Vagina (tissue), 2 donors: ENCODE measurements at regions not wholly inside any gene's neighbourhood (a gene's known extent, or its start where the extent isn't known, plus 50 kb on each side); places are given as distances from the start of the nearest gene placed in this dataset.

Source experiments
- DNase-seq, 2 donors: peaks; one replicate each; pipeline ENCODE4 v3.0.0-alpha.2; 2017; ENCODE audit errors: extremely low spot score in 2 of 2
- H3K27ac ChIP-seq: fragments of 200-600 bp; sonication (generic); one replicate; pipeline ENCODE4 v1.5.1; 2019
- H3K27me3 ChIP-seq: fragments of 200-600 bp; sonication (generic); one replicate; pipeline ENCODE4 v1.5.1; 2019
- H3K36me3 ChIP-seq, 2 donors: fragments of 200-600 bp; sonication (generic); one replicate each; pipeline ENCODE4 v1.5.1; 2017 to 2019
- H3K4me1 ChIP-seq: fragments of 200-600 bp; sonication (generic); one replicate; pipeline ENCODE4 v1.5.1; 2019
- H3K4me3 ChIP-seq, 2 donors: fragments of 200-600 bp; sonication (generic); 1 replicate in 1 of 2; 2 replicates in 1 of 2; pipeline ENCODE4 v1.5.1; 2016 to 2019
- H3K9me3 ChIP-seq: fragments of 200-600 bp; sonication (generic); one replicate; pipeline ENCODE4 v1.5.1; 2019
- POLR2A ChIP-seq, 2 donors: fragments of 450-650 bp; IDR thresholded peaks; one replicate each; pipeline ENCODE4 v1.6.1; 2017; ENCODE audit warnings: antibody characterized with exemption in 2 of 2, mild to moderate bottlenecking in 2 of 2, moderate library complexity in 2 of 2
- POLR2AphosphoS5 ChIP-seq, 2 donors: sonication (generic); formaldehyde crosslinking; IDR thresholded peaks; one replicate each; pipeline ENCODE4 v1.9.0; 2017; ENCODE audit warnings: antibody characterized with exemption in 2 of 2, mild to moderate bottlenecking in 2 of 2, low read depth in 1 of 2; ENCODE audit not compliant: insufficient read depth in 1 of 2
- intact Hi-C: fragments of 100-400 bp; cut with DNase I; formaldehyde crosslinking; loops from one replicate; pipeline ENCODE4 v1.15.1; 2023
- TF ChIP-seq, protein P1 (sequence below), 3 experiments: fragments of 450-650 bp in 2 of 3; fragments of 200-600 bp in 1 of 3; sonication (generic) in 1 of 3; IDR thresholded peaks; one replicate each; pipeline ENCODE4 v1.5.1; 2017 to 2019; ENCODE audit warnings: antibody characterized with exemption in 3 of 3, mild to moderate bottlenecking in 2 of 3, moderate library complexity in 2 of 3

DNA sequence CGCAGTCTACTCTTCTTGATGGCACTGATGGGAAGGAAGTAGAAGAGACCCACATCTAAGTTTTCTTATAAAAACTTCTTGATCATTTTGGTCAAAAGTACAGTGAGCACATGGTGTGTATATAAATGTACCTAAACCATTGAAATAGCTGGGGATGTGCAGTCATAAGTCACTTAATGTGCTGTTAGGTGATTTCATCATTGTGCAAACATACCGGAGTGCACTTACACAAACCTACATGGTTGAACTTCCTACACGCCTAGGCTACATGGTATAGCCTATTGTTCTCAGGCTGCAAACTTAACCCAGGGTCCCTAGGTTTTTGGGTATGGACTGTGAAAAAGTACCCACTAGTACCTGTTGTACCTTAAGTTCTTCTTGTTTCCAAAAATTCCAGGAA, 123.3 kb upstream of the ZNF438 start:
- DNase-seq, result no peak
- intact Hi-C loops, result no loop called here
- Histone ChIP-seq H3K36me3 (no peaks in the 10 kb centered on the region), H3K4me1 (peaks cover 14% of the 10 kb centered on the region), H3K4me3 (no peak overlapping the region), H3K27ac (no peak overlapping the region), H3K9me3 (no peaks in the 10 kb centered on the region), H3K27me3 (no peaks in the 10 kb centered on the region)
- no peak for TF ChIP-seq POLR2AphosphoS5 (IDR thresholded peaks at IDR 0.05; ENCODE audit: insufficient read depth in 1 of 2, low read depth in 1 of 2)

DNA sequence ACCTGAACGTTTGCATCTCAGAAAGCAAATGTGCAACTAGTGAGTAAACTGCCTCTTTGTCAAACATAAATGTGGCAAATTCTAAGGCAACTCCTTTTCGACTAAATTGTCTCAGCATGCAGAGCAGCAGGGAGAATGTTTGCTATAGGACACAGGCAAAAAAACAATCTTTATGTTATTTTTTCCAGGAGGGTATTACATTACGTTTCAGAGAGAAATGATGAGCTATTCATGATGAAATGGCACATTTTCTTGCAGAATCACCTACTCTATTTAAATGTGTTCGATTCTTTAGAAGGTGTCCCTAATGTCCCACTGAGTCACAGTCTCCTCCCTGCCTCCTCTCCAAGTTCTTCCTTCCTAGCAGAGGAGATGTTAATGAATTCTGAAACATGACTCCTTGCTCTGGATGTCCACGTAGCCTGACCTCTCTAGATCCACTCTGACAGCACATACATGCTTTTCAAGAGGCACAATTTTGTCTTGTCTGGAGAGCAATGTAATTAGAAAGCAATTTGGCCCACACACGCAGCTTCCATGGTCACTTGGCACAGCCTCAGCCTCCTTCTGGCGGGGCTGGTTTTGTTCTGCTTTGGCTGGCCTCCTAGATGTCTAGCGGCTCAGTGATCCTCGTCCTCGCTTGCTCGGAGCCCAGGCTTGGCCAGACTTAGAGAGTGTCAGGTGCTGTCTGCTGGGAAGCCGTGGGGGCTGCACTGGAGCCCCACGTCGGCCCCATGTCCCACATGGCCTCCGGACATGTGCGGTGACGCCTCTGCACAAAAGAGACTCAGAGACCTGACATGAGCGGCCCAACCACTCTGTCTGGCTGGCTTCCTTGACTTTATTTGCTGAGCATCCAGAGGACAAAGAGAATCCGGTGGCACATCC, 125.7 kb upstream of the ZNF438 start:
- Histone ChIP-seq H3K4me1 (peaks cover 14% of the 10 kb centered on the region), H3K4me3 (no peak overlapping the region)

DNA sequence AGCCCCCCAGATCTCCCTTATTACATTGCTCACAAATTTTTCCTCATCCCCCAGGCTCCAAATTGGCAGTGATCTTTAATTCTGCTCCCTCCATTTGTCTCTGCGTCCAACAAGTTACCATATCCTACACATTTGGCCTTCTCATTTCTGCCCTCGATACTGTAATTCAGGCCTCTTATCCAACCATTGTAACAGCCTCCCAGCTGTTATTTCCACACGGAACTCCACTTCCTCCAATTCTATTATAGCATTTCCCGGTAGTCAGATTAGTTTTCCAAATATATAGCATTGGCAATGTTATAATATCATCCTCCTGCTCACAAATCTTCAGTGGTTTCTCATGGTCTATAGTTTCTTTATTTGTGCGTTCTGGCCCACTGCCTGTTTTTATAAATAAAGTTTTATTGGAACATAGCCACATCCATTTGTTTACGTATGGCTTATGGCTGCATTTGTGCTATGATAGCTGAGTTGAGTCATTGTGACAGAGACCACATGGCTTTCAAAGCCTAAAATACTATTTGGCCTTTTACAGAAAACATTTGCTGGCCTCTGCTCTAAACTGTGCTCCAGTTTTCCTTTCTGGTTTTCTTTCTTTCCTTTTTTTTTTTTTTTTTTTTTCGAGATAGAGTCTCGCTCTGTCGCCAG, 126.5 kb upstream of the ZNF438 start:
- H3K4me3 ChIP-seq, result no peak overlapping the region
- no peaks in the 10 kb centered on the region for H3K9me3 ChIP-seq
- no peaks in the 10 kb centered on the region for H3K27me3 ChIP-seq
- intact Hi-C loops, result no loop called here
- H3K4me1 ChIP-seq, result peaks cover 14% of the 10 kb centered on the region
- H3K36me3 ChIP-seq, result no peaks in the 10 kb centered on the region
- peak overlapping the region; percentile 61 for H3K27ac ChIP-seq
- no peak for DNase-seq
- TF ChIP-seq, protein P1, sequence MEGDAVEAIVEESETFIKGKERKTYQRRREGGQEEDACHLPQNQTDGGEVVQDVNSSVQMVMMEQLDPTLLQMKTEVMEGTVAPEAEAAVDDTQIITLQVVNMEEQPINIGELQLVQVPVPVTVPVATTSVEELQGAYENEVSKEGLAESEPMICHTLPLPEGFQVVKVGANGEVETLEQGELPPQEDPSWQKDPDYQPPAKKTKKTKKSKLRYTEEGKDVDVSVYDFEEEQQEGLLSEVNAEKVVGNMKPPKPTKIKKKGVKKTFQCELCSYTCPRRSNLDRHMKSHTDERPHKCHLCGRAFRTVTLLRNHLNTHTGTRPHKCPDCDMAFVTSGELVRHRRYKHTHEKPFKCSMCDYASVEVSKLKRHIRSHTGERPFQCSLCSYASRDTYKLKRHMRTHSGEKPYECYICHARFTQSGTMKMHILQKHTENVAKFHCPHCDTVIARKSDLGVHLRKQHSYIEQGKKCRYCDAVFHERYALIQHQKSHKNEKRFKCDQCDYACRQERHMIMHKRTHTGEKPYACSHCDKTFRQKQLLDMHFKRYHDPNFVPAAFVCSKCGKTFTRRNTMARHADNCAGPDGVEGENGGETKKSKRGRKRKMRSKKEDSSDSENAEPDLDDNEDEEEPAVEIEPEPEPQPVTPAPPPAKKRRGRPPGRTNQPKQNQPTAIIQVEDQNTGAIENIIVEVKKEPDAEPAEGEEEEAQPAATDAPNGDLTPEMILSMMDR (IDR thresholded peaks at IDR 0.05), result no peak
- TF ChIP-seq POLR2AphosphoS5 (IDR thresholded peaks at IDR 0.05; ENCODE audit: insufficient read depth in 1 of 2, low read depth in 1 of 2) (no peak), POLR2A (IDR thresholded peaks at IDR 0.05) (no peak)

More for the DNA sequence above, 125.7 kb upstream of the ZNF438 start:
- DNase-seq, result no peak
- TF ChIP-seq, protein P1 (IDR thresholded peaks at IDR 0.05), result no peak
- TF ChIP-seq POLR2AphosphoS5 (IDR thresholded peaks at IDR 0.05; ENCODE audit: insufficient read depth in 1 of 2, low read depth in 1 of 2), result no peak
- no peak for TF ChIP-seq POLR2A (IDR thresholded peaks at IDR 0.05)
- Histone ChIP-seq H3K36me3 (no peaks in the 10 kb centered on the region), H3K27me3 (no peaks in the 10 kb centered on the region), H3K27ac (peak overlapping the region; percentile 61), H3K9me3 (no peaks in the 10 kb centered on the region)
- intact Hi-C loops, result no loop called here

DNA sequence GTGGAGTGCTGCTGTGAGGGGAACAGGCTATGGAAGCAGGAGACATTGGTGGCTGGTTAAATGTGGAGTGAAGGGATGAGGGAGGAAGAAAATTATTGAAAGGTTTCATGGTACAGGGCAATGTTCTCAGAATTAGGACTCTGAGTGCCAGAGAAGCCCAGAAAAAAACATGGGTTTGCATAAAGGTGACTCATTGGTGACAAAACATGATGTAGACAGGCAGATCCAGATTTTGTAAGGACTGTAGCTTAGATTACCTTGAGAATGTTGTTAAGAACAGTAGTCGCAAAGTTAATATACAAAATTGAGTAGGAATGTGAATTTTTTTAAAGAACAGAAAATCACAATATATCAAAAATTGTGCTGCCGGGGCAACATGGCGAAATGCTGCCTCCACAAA, 134.9 kb upstream of the ZNF438 start:
- no peak overlapping the region for H3K27ac ChIP-seq
- intact Hi-C loops, result no loop called here
- no peak overlapping the region for H3K4me3 ChIP-seq
- no peak for TF ChIP-seq POLR2A (IDR thresholded peaks at IDR 0.05)
- TF ChIP-seq, protein P1 (IDR thresholded peaks at IDR 0.05), result no peak
- no peak for TF ChIP-seq POLR2AphosphoS5 (IDR thresholded peaks at IDR 0.05; ENCODE audit: insufficient read depth in 1 of 2, low read depth in 1 of 2)
- H3K9me3 ChIP-seq, result no peaks in the 10 kb centered on the region
- H3K27me3 ChIP-seq, result no peaks in the 10 kb centered on the region
- no peaks in the 10 kb centered on the region for H3K4me1 ChIP-seq
- DNase-seq, result no peak
- no peaks in the 10 kb centered on the region for H3K36me3 ChIP-seq

DNA sequence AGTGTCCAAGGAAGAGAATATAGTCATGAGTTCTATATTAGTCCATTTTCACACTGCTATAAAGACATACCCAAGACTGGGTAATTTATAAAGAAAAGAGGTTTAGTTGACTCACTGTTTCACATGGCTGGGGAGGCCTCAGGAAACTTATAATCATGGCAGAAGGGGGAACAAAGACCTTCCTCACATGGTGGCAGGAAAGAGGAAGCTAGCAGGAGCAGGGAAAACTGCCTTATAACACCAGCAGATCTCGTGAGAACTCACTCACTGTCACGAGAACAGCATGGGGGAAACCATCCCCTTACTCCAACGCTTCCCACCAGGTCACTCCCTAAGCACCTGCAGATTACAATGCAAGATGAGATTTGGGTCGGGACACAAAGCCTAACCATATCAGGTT, 139.0 kb upstream of the ZNF438 start:
- Histone ChIP-seq H3K4me1 (no peaks in the 10 kb centered on the region), H3K9me3 (peaks cover 4% of the 10 kb centered on the region), H3K4me3 (no peak overlapping the region), H3K27me3 (no peaks in the 10 kb centered on the region), H3K27ac (no peak overlapping the region), H3K36me3 (no peaks in the 10 kb centered on the region)
- intact Hi-C loops, result no loop called here
- DNase-seq, result no peak
- TF ChIP-seq POLR2A (IDR thresholded peaks at IDR 0.05), result no peak
- TF ChIP-seq POLR2AphosphoS5 (IDR thresholded peaks at IDR 0.05; ENCODE audit: insufficient read depth in 1 of 2, low read depth in 1 of 2), result no peak
- TF ChIP-seq, protein P1 (IDR thresholded peaks at IDR 0.05), result no peak
